ENCODE measurements at regions not wholly inside any gene's neighbourhood (a gene's known extent, or its start where the extent isn't known, plus 50 kb on each side); places are given as distances from the start of the nearest gene placed in this dataset.

DNA sequence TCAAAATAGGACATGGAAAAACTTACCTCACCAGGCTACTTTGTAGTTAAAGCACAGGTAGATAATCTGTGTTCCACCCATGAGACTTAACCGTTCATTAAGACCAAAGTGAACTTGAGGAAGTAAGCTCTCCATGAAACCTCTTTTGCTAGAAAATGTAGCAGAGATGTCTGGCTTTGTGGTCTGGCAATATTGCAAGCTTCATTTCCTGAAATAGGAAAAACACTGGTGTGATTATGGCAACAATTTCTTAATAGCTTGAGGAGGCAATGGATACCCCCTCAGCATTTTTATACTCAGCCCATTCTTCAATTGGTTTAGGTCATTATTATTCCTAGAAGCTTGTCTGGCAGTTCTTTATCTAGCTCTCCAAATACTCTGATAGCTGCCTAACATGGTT lies 957.3 kb downstream of the IGSF11 start:
- no peak overlapping the region for H3K27ac ChIP-seq (ENCODE audit: low read depth, low read length)
- no peak overlapping the region for H3K4me2 ChIP-seq (ENCODE audit: low read length)
- H2BK120ac ChIP-seq (ENCODE audit: insufficient read depth, low read length, poor library complexity): no peak overlapping the region
- H3K23ac ChIP-seq (ENCODE audit: low read length): no peak overlapping the region
- peaks cover 3% of the 10 kb centered on the region for H3K9me3 ChIP-seq (ENCODE audit: insufficient read depth, low read depth, low read length)
- no peak overlapping the region for H4K91ac ChIP-seq (ENCODE audit: low read depth, low read length)
- H2AK5ac ChIP-seq (ENCODE audit: low read length): no peak overlapping the region
- no peak overlapping the region for H3K14ac ChIP-seq (ENCODE audit: low read length)
- no peaks in the 10 kb centered on the region for H3K4me1 ChIP-seq (ENCODE audit: control insufficient read depth in 1 of 2, insufficient read depth in 2 of 2, low read length in 2 of 2)
- no peak overlapping the region for H3K4ac ChIP-seq (ENCODE audit: low read depth, low read length)
- H2AFZ ChIP-seq (ENCODE audit: insufficient read depth, low read length, poor library complexity): no peak overlapping the region
- no peak overlapping the region for H3K9ac ChIP-seq (ENCODE audit: low read length)
- H2BK5ac ChIP-seq (ENCODE audit: low read depth, low read length, poor library complexity): no peak overlapping the region
- no peak overlapping the region for H2BK12ac ChIP-seq (ENCODE audit: low read length)
- H3K18ac ChIP-seq (ENCODE audit: low read length): no peak overlapping the region
- no peak overlapping the region for H4K12ac ChIP-seq (ENCODE audit: low read depth, low read length)
- no CpG with 5 or more reads among the region's 1 CpG for WGBS (ENCODE audit: extremely low coverage, insufficient coverage, insufficient read length)
- H3K27me3 ChIP-seq (ENCODE audit: insufficient read depth, low read length): no peaks in the 10 kb centered on the region
- no peak for DNase-seq
- no peak overlapping the region for H4K8ac ChIP-seq (ENCODE audit: low read depth, low read length)
- H3K4me3 ChIP-seq (ENCODE audit: low read depth, low read length): no peak overlapping the region
- H3K79me1 ChIP-seq (ENCODE audit: low read length): no peaks in the 10 kb centered on the region
- H3K36me3 ChIP-seq (ENCODE audit: control insufficient read depth in 1 of 2, insufficient read depth in 2 of 2, low read length in 2 of 2): no peaks in the 10 kb centered on the region
- H3K79me2 ChIP-seq (ENCODE audit: control insufficient read depth, insufficient read depth, low read length, poor library complexity): no peaks in the 10 kb centered on the region

DNA sequence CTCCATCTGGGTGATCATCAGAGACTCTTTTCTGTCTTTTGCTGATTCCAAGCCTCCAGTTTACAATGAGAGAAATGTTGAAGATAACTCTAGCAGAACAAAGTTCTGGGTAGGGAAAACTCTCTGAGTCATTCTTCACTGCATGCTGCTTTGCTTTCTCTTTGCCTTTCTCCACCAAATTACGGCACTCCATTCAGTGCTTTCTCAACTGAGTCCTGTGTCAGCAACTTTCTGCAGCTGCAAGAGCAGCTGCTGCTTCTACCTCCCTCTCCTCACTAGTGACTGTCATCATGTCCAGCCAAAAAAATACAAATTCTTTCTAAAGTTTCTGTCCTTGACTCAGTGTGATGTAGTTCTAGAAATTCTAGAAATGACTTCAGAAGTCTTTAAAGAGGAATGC lies 953.8 kb downstream of the IGSF11 start:
- H3K79me2 ChIP-seq (ENCODE audit: control insufficient read depth, insufficient read depth, low read length, poor library complexity): no peaks in the 10 kb centered on the region
- H3K36me3 ChIP-seq (ENCODE audit: control insufficient read depth in 1 of 2, insufficient read depth in 2 of 2, low read length in 2 of 2): no peaks in the 10 kb centered on the region
- H4K91ac ChIP-seq (ENCODE audit: low read depth, low read length): no peak overlapping the region
- no peak overlapping the region for H3K23ac ChIP-seq (ENCODE audit: low read length)
- H3K14ac ChIP-seq (ENCODE audit: low read length): no peak overlapping the region
- H3K79me1 ChIP-seq (ENCODE audit: low read length): no peaks in the 10 kb centered on the region
- H2AK5ac ChIP-seq (ENCODE audit: low read length): no peak overlapping the region
- no peak overlapping the region for H3K18ac ChIP-seq (ENCODE audit: low read length)
- H2AFZ ChIP-seq (ENCODE audit: insufficient read depth, low read length, poor library complexity): no peak overlapping the region
- H3K27me3 ChIP-seq (ENCODE audit: insufficient read depth, low read length): no peaks in the 10 kb centered on the region
- H2BK12ac ChIP-seq (ENCODE audit: low read length): no peak overlapping the region
- no peak overlapping the region for H2BK5ac ChIP-seq (ENCODE audit: low read depth, low read length, poor library complexity)
- no peak overlapping the region for H3K4ac ChIP-seq (ENCODE audit: low read depth, low read length)
- H3K9me3 ChIP-seq (ENCODE audit: insufficient read depth, low read depth, low read length): no peaks in the 10 kb centered on the region
- no CpG with 5 or more reads among the region's 1 CpG for WGBS (ENCODE audit: extremely low coverage, insufficient coverage, insufficient read length)
- no peaks in the 10 kb centered on the region for H3K4me1 ChIP-seq (ENCODE audit: control insufficient read depth in 1 of 2, insufficient read depth in 2 of 2, low read length in 2 of 2)
- no peak overlapping the region for H4K8ac ChIP-seq (ENCODE audit: low read depth, low read length)
- no peak overlapping the region for H3K9ac ChIP-seq (ENCODE audit: low read length)
- H4K12ac ChIP-seq (ENCODE audit: low read depth, low read length): no peak overlapping the region
- no peak overlapping the region for H2BK120ac ChIP-seq (ENCODE audit: insufficient read depth, low read length, poor library complexity)
- no peak overlapping the region for H3K27ac ChIP-seq (ENCODE audit: low read depth, low read length)
- DNase-seq: no peak
- no peak overlapping the region for H3K4me3 ChIP-seq (ENCODE audit: low read depth, low read length)
- H3K4me2 ChIP-seq (ENCODE audit: low read length): no peak overlapping the region

DNA sequence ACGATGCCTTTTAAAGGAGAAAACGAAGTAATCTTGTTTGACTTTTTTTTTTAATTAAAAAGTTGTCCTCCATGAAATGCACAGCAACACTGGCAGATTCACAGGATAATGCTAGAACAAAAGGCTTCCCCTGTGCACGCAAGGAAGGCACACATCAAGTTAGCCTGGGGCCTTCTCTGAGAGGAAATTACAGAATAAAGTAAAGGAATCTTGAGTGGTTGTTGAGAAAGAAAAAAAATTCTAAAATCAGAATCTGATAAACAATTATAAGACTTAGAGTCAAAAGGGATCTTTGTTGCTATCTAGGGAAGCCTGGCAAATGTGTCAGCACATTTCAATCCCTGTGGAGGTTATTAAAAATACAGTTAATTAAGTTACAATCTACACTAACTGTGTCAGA lies 946.0 kb downstream of the IGSF11 start:
- no peak overlapping the region for H3K4me2 ChIP-seq (ENCODE audit: low read length)
- peaks cover 4% of the 10 kb centered on the region for H3K9me3 ChIP-seq (ENCODE audit: insufficient read depth, low read depth, low read length)
- H3K4ac ChIP-seq (ENCODE audit: low read depth, low read length): no peak overlapping the region
- H3K27me3 ChIP-seq (ENCODE audit: insufficient read depth, low read length): no peaks in the 10 kb centered on the region
- H3K9ac ChIP-seq (ENCODE audit: low read length): no peak overlapping the region
- WGBS (ENCODE audit: extremely low coverage, insufficient coverage, insufficient read length): no CpG with 5 or more reads among the region's 3 CpGs
- H3K4me3 ChIP-seq (ENCODE audit: low read depth, low read length): no peak overlapping the region
- DNase-seq: no peak
- H4K8ac ChIP-seq (ENCODE audit: low read depth, low read length): no peak overlapping the region
- no peak overlapping the region for H2AK5ac ChIP-seq (ENCODE audit: low read length)
- H3K4me1 ChIP-seq (ENCODE audit: control insufficient read depth in 1 of 2, insufficient read depth in 2 of 2, low read length in 2 of 2): no peaks in the 10 kb centered on the region
- no peaks in the 10 kb centered on the region for H3K79me1 ChIP-seq (ENCODE audit: low read length)
- no peaks in the 10 kb centered on the region for H3K79me2 ChIP-seq (ENCODE audit: control insufficient read depth, insufficient read depth, low read length, poor library complexity)
- no peak overlapping the region for H3K18ac ChIP-seq (ENCODE audit: low read length)
- no peak overlapping the region for H2BK120ac ChIP-seq (ENCODE audit: insufficient read depth, low read length, poor library complexity)
- H2BK12ac ChIP-seq (ENCODE audit: low read length): no peak overlapping the region
- H4K12ac ChIP-seq (ENCODE audit: low read depth, low read length): no peak overlapping the region
- H3K27ac ChIP-seq (ENCODE audit: low read depth, low read length): no peak overlapping the region
- no peak overlapping the region for H3K23ac ChIP-seq (ENCODE audit: low read length)
- H4K91ac ChIP-seq (ENCODE audit: low read depth, low read length): no peak overlapping the region
- no peak overlapping the region for H3K14ac ChIP-seq (ENCODE audit: low read length)
- H3K36me3 ChIP-seq (ENCODE audit: control insufficient read depth in 1 of 2, insufficient read depth in 2 of 2, low read length in 2 of 2): no peaks in the 10 kb centered on the region
- H2AFZ ChIP-seq (ENCODE audit: insufficient read depth, low read length, poor library complexity): no peak overlapping the region
- H2BK5ac ChIP-seq (ENCODE audit: low read depth, low read length, poor library complexity): no peak overlapping the region

DNA sequence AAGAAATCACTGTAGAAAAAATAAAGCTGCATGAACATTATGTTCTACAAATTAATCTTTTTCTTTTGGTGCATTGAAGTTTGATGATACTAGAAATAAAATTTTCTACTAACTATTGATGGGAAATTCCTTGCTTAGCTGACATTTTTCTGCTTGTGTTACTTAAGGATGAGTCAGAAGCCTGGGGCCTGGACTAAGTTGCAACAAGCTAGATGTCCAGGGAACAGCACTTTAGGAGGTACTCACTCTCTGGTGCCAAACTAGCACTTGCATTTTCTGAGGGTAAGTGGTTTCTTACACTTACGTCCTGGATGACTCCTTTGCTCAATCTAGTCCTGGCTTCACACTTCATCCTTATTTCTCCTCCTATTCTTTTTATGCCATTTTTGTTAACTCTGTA lies 945.1 kb downstream of the IGSF11 start:
- no CpG with 5 or more reads among the region's 1 CpG for WGBS (ENCODE audit: extremely low coverage, insufficient coverage, insufficient read length)
- no peak overlapping the region for H3K23ac ChIP-seq (ENCODE audit: low read length)

More for the DNA sequence above, 945.1 kb downstream of the IGSF11 start:
- Histone ChIP-seq H3K9me3 (ENCODE audit: insufficient read depth, low read depth, low read length) (peaks cover 4% of the 10 kb centered on the region), H3K36me3 (ENCODE audit: control insufficient read depth in 1 of 2, insufficient read depth in 2 of 2, low read length in 2 of 2) (no peaks in the 10 kb centered on the region), H4K8ac (ENCODE audit: low read depth, low read length) (no peak overlapping the region), H4K91ac (ENCODE audit: low read depth, low read length) (no peak overlapping the region), H3K4me2 (ENCODE audit: low read length) (no peak overlapping the region), H3K14ac (ENCODE audit: low read length) (no peak overlapping the region), H2BK5ac (ENCODE audit: low read depth, low read length, poor library complexity) (no peak overlapping the region), H2BK120ac (ENCODE audit: insufficient read depth, low read length, poor library complexity) (no peak overlapping the region), H3K4me3 (ENCODE audit: low read depth, low read length) (no peak overlapping the region), H3K18ac (ENCODE audit: low read length) (no peak overlapping the region), H2AFZ (ENCODE audit: insufficient read depth, low read length, poor library complexity) (no peak overlapping the region), H3K4me1 (ENCODE audit: control insufficient read depth in 1 of 2, insufficient read depth in 2 of 2, low read length in 2 of 2) (no peaks in the 10 kb centered on the region), H3K9ac (ENCODE audit: low read length) (no peak overlapping the region), H2BK12ac (ENCODE audit: low read length) (no peak overlapping the region), H3K27ac (ENCODE audit: low read depth, low read length) (no peak overlapping the region), H4K12ac (ENCODE audit: low read depth, low read length) (no peak overlapping the region), H3K79me1 (ENCODE audit: low read length) (no peaks in the 10 kb centered on the region), H3K79me2 (ENCODE audit: control insufficient read depth, insufficient read depth, low read length, poor library complexity) (no peaks in the 10 kb centered on the region), H2AK5ac (ENCODE audit: low read length) (no peak overlapping the region), H3K27me3 (ENCODE audit: insufficient read depth, low read length) (no peaks in the 10 kb centered on the region), H3K4ac (ENCODE audit: low read depth, low read length) (no peak overlapping the region)
- DNase-seq: no peak

Data from trophoblast cell (in vitro differentiated cells and primary cell).